Ascending aorta (tissue), 2 donors: ENCODE measurements at regions not wholly inside any gene's neighbourhood (a gene's known extent, or its start where the extent isn't known, plus 50 kb on each side); places are given as distances from the start of the nearest gene placed in this dataset.

Experiments
- DNase-seq, 2 donors: peaks; one replicate each; pipeline ENCODE4 v3.0.0-alpha.2; 2019; ENCODE audit warnings: low spot score in 2 of 2
- H3K27ac ChIP-seq, 2 donors: fragments of 200-600 bp; sonication (generic); one replicate each; pipeline ENCODE4 v1.5.1; 2016 to 2017; ENCODE audit warnings: mild to moderate bottlenecking in 1 of 2
- H3K27me3 ChIP-seq: fragments of 200-600 bp; sonication (generic); one replicate; pipeline ENCODE4 v1.5.1; 2017
- H3K36me3 ChIP-seq, 2 donors: fragments of 200-600 bp; sonication (generic); one replicate each; pipeline ENCODE4 v1.5.1; 2016
- H3K4me1 ChIP-seq, 2 donors: fragments of 200-600 bp; sonication (generic); one replicate each; pipeline ENCODE4 v1.5.1; 2016 to 2017; ENCODE audit warnings: mild to moderate bottlenecking in 1 of 2
- H3K4me3 ChIP-seq, 2 donors: fragments of 200-600 bp; sonication (generic); one replicate each; pipeline ENCODE4 v1.5.1; 2016 to 2017; ENCODE audit warnings: mild to moderate bottlenecking in 1 of 2
- H3K9me3 ChIP-seq, 2 donors: fragments of 200-600 bp; sonication (generic); one replicate each; pipeline ENCODE4 v1.5.1; 2016
- intact Hi-C: fragments of 100-400 bp; cut with DNase I; formaldehyde crosslinking; loops from one replicate; pipeline ENCODE4 v1.15.1; 2023
- TF ChIP-seq, protein P1 (sequence below), 3 experiments: fragments of 200-600 bp in 2 of 3; fragments of 450-650 bp in 1 of 3; sonication (generic) in 2 of 3; IDR thresholded peaks; one replicate each; pipeline ENCODE4 v1.5.1; 2016 to 2019; ENCODE audit warnings: antibody characterized with exemption in 3 of 3, mild to moderate bottlenecking in 1 of 3, moderate library complexity in 1 of 3

DNA sequence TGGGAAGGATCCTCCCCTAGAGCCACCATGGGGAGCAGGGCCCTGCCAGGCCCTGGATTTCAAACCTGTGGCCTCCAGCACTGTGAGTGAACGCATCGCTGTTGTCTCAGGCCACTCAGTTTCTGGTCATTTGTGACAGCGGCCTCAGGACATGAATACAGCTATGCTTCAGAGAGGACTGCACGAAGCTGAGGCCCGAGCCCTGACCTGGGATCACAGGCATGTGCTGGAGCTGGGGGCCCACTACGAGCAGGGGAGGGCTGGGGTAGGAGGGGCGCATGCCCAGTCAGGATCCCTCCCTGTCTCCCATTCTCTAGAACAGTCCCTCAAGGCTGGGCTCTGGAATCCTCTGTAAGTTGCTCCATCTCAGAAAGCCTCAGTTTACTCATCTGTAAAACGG, 242.1 kb downstream of the CTTN start:
- no peaks in the 10 kb centered on the region for H3K27me3 ChIP-seq
- no peak overlapping the region for H3K27ac ChIP-seq
- H3K4me1 ChIP-seq: no peaks in the 10 kb centered on the region
- DNase-seq: no peak
- TF ChIP-seq, protein P1, sequence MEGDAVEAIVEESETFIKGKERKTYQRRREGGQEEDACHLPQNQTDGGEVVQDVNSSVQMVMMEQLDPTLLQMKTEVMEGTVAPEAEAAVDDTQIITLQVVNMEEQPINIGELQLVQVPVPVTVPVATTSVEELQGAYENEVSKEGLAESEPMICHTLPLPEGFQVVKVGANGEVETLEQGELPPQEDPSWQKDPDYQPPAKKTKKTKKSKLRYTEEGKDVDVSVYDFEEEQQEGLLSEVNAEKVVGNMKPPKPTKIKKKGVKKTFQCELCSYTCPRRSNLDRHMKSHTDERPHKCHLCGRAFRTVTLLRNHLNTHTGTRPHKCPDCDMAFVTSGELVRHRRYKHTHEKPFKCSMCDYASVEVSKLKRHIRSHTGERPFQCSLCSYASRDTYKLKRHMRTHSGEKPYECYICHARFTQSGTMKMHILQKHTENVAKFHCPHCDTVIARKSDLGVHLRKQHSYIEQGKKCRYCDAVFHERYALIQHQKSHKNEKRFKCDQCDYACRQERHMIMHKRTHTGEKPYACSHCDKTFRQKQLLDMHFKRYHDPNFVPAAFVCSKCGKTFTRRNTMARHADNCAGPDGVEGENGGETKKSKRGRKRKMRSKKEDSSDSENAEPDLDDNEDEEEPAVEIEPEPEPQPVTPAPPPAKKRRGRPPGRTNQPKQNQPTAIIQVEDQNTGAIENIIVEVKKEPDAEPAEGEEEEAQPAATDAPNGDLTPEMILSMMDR (IDR thresholded peaks at IDR 0.05): no peak
- no peaks in the 10 kb centered on the region for H3K9me3 ChIP-seq
- H3K4me3 ChIP-seq: no peak overlapping the region
- intact Hi-C loops: no loop called here
- no peaks in the 10 kb centered on the region for H3K36me3 ChIP-seq

DNA sequence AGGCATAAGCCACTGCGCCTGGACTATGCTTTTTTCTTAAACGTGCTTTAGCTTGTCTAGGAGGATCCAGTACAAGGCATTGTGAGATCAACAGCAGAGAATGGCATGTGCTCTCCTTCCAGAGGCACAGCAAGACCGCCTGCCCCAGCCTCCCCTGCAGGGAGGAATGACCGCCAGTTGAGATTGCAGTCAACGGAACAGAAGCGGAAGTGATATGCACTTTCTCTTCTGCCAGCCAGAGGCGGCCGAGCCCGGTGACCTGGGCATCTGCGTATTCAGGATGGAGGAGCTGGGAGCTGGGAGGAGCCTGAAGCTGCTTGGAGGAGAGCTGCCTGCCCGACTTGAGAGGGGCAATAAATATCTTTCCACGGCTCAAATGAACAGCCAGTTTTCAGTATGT, 243.0 kb downstream of the CTTN start:
- no peak overlapping the region for H3K4me3 ChIP-seq
- H3K4me1 ChIP-seq: no peaks in the 10 kb centered on the region
- no peak for DNase-seq
- no peaks in the 10 kb centered on the region for H3K27me3 ChIP-seq
- no peaks in the 10 kb centered on the region for H3K36me3 ChIP-seq
- intact Hi-C loops: no loop called here
- no peaks in the 10 kb centered on the region for H3K9me3 ChIP-seq
- TF ChIP-seq, protein P1 (IDR thresholded peaks at IDR 0.05): no peak
- H3K27ac ChIP-seq: no peak overlapping the region

DNA sequence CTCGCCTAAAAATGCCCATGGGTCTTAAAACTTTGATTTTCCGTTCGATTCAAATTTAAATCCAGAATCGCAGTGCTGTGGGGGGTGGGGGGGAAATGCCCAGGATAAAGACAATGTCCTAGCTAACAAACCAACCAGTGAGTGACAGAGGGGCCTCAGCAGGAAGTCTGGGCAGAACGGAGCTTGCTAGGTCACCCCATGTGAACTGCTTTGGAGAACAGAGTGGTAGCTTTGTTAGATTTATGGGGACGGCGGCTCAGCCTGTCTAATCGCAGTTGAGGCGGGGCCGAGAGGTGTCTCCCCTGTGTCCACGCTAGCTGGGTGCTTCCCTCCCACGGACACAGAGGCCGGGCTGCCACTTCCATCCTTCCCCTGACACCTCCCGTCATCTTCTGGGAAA, 243.9 kb downstream of the CTTN start:
- H3K36me3 ChIP-seq: no peaks in the 10 kb centered on the region
- H3K4me3 ChIP-seq: no peak overlapping the region
- no peak for DNase-seq
- H3K27ac ChIP-seq: no peak overlapping the region
- no peaks in the 10 kb centered on the region for H3K9me3 ChIP-seq
- no peaks in the 10 kb centered on the region for H3K4me1 ChIP-seq
- H3K27me3 ChIP-seq: no peaks in the 10 kb centered on the region
- TF ChIP-seq, protein P1 (IDR thresholded peaks at IDR 0.05): no peak
- intact Hi-C loops: no loop called here

DNA sequence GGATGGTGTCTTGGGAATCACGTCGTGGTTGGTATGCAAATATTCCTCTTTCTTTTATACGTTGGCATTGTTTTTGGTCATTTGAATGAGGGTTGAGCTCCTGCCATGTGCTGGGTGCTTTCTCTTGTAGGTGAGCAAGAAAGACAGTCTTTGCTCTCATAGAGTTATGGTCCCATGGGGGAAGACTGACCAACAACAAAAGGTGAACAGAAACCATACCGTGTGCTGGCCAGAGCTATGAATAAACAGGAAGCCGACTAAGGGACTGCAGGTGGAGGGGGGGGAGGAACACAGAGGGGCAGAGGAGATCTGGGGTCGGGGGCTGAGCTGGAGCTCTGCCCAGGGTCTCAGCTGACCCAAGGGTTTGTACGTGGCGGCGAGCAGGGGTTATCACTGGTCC, 245.3 kb downstream of the CTTN start:
- no peaks in the 10 kb centered on the region for H3K27me3 ChIP-seq
- no peaks in the 10 kb centered on the region for H3K36me3 ChIP-seq
- intact Hi-C loops: no loop called here
- DNase-seq: no peak
- TF ChIP-seq, protein P1 (IDR thresholded peaks at IDR 0.05): no peak
- no peaks in the 10 kb centered on the region for H3K4me1 ChIP-seq
- no peaks in the 10 kb centered on the region for H3K9me3 ChIP-seq
- no peak overlapping the region for H3K27ac ChIP-seq
- H3K4me3 ChIP-seq: no peak overlapping the region

DNA sequence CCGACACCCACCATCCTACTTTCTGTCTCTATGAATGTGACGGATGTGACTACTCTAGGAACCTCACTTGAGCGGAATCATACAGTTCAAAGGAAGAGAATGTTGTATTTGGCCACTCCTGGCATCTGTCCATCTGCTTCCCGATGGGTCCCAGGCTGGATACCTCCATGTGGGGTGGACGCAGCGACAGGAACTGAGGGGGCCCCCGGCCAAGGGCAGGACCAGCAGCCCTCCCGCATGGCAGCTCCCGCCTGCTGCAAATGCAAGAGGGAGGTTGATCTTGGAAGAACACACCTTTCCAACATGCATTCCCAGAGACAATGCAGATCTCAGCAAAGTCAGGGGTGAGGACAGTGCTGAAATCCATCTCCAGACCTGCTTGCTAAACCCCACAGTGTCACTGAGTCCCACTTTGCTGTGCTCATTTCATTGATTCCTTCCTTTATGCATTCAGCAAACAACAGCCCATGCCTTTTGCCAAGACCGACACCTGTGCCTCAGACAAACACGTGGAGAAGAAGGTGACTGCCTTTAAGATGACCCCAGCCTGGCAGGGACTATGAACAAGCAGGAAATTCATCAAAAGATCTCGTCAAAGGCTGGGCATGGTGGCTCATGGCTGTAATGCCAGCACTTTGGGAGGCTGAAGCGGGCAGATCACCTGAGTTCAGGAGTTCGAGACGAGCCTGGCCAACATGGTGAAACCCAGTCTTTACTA, 246.2 kb downstream of the CTTN start:
- Histone ChIP-seq H3K4me3 (no peak overlapping the region), H3K27me3 (no peaks in the 10 kb centered on the region), H3K9me3 (no peaks in the 10 kb centered on the region), H3K4me1 (no peaks in the 10 kb centered on the region), H3K36me3 (no peaks in the 10 kb centered on the region), H3K27ac (no peak overlapping the region)
- intact Hi-C loops: no loop called here
- DNase-seq: no peak
- TF ChIP-seq, protein P1 (IDR thresholded peaks at IDR 0.05): no peak

DNA sequence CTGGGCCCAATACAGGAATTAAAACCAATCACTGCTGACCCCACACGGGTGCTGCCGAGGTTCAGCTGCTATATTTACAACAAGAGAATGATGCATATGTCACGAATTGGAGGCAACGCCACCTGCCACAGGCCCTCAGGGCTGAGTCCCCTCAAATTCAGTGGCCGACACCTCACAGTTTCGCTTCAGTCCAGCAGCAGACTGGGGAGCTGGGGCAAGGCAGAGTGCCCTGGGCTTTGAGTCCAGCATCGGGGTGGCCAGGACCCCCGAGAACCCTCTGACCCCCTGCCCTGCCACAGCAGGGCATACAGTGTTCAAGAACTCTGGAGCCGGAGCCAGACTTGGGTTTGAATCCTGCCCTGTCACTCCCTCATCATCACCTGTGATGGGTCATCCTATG, 247.2 kb downstream of the CTTN start:
- Histone ChIP-seq H3K27me3 (no peaks in the 10 kb centered on the region), H3K36me3 (no peaks in the 10 kb centered on the region)
- no peak for DNase-seq

More for the DNA sequence above, 247.2 kb downstream of the CTTN start:
- H3K9me3 ChIP-seq: no peaks in the 10 kb centered on the region
- TF ChIP-seq, protein P1 (IDR thresholded peaks at IDR 0.05): no peak
- no peak overlapping the region for H3K27ac ChIP-seq
- H3K4me3 ChIP-seq: no peak overlapping the region
- intact Hi-C loops: no loop called here
- no peaks in the 10 kb centered on the region for H3K4me1 ChIP-seq
